Liver (tissue), 3 donors: ENCODE measurements at regions not wholly inside any gene's neighbourhood (a gene's known extent, or its start where the extent isn't known, plus 50 kb on each side); places are given as distances from the start of the nearest gene placed in this dataset.

Source experiments
- JUND ChIP-seq, 2 donors: IDR thresholded peaks; 2 replicates each; pipeline ENCODE4 v1.6.1; 2016; ENCODE audit warnings: antibody characterized with exemption in 2 of 2
- RAD21 ChIP-seq, 2 donors: IDR thresholded peaks; 2 replicates each; pipeline ENCODE4 v1.6.1; 2016; ENCODE audit warnings: antibody characterized with exemption in 2 of 2, mild to moderate bottlenecking in 2 of 2
- REST ChIP-seq: IDR thresholded peaks from 2 replicates; pipeline ENCODE4 v1.6.1; 2016; ENCODE audit warnings: antibody characterized with exemption, mild to moderate bottlenecking
- SP1 ChIP-seq: IDR thresholded peaks from 2 replicates; pipeline ENCODE4 v1.6.1; 2018; ENCODE audit warnings: antibody characterized with exemption, mild to moderate bottlenecking
- TAF1 ChIP-seq: conservative IDR thresholded peaks from 2 replicates; pipeline ENCODE4 v1.6.1; 2016; ENCODE audit warnings: antibody characterized with exemption, mild to moderate bottlenecking
- YY1 ChIP-seq: IDR thresholded peaks from 2 replicates; pipeline ENCODE4 v1.6.1; 2016; ENCODE audit warnings: antibody characterized with exemption, mild to moderate bottlenecking
- ZBTB33 ChIP-seq: IDR thresholded peaks from 2 replicates; pipeline ENCODE4 v1.6.1; 2016; ENCODE audit warnings: antibody characterized with exemption
- TF ChIP-seq, protein P1 (sequence below): fragments of 150-350 bp; IDR thresholded peaks from 2 replicates; pipeline ENCODE4 v1.5.1; 2017; ENCODE audit warnings: improper control_type of control experiment, low read depth, low read length; ENCODE audit not compliant: missing input control
- TF ChIP-seq, protein P2 (sequence below): IDR thresholded peaks from 2 replicates; pipeline ENCODE4 v1.6.1; 2016; ENCODE audit warnings: antibody characterized with exemption
- TF ChIP-seq, protein P3 (sequence below): IDR thresholded peaks from 2 replicates; pipeline ENCODE4 v1.6.1; 2016; ENCODE audit warnings: antibody characterized with exemption
- donor health status: healthy.
- donor health status: healthy.

- TF ChIP-seq, protein P1, sequence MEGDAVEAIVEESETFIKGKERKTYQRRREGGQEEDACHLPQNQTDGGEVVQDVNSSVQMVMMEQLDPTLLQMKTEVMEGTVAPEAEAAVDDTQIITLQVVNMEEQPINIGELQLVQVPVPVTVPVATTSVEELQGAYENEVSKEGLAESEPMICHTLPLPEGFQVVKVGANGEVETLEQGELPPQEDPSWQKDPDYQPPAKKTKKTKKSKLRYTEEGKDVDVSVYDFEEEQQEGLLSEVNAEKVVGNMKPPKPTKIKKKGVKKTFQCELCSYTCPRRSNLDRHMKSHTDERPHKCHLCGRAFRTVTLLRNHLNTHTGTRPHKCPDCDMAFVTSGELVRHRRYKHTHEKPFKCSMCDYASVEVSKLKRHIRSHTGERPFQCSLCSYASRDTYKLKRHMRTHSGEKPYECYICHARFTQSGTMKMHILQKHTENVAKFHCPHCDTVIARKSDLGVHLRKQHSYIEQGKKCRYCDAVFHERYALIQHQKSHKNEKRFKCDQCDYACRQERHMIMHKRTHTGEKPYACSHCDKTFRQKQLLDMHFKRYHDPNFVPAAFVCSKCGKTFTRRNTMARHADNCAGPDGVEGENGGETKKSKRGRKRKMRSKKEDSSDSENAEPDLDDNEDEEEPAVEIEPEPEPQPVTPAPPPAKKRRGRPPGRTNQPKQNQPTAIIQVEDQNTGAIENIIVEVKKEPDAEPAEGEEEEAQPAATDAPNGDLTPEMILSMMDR = no peak
- TF ChIP-seq YY1 = no peak
- no peak for TF ChIP-seq RAD21 (IDR thresholded peaks at IDR 0.05)
- TF ChIP-seq SP1 = no peak
- no peak for TF ChIP-seq ZBTB33
- TF ChIP-seq, protein P2, sequence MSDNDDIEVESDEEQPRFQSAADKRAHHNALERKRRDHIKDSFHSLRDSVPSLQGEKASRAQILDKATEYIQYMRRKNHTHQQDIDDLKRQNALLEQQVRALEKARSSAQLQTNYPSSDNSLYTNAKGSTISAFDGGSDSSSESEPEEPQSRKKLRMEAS = no peak
- TF ChIP-seq, protein P3, sequence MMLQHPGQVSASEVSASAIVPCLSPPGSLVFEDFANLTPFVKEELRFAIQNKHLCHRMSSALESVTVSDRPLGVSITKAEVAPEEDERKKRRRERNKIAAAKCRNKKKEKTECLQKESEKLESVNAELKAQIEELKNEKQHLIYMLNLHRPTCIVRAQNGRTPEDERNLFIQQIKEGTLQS = no peak
- TF ChIP-seq REST = no peak
- TF ChIP-seq TAF1 = no peak
- TF ChIP-seq JUND (IDR thresholded peaks at IDR 0.05) = no peak
Measured at GRCh38 chr4:3629665-3630064, 97.4 kb upstream of the LRPAP1 start.
